WTC11 (cell line): ENCODE measurements at regions not wholly inside any gene's neighbourhood (a gene's known extent, or its start where the extent isn't known, plus 50 kb on each side); places are given as distances from the start of the nearest gene placed in this dataset.

ENCODE experiments used
- ATAC-seq: fragments of 200-7000 bp; cut with Tn5 transposase; 2 replicates; pipeline ENCODE4 v1.10.0; 2021; ENCODE audit warnings: mild to moderate bottlenecking, moderate library complexity
- CTCF ChIA-PET: fragments of 300-600 bp; sonication (Branson Sonifier 250); formaldehyde crosslinking; loops from one replicate; lab custom pipeline; 2021; ENCODE audit warnings: antibody characterized with exemption; lab: Charles Lee
- POLR2A ChIA-PET: fragments of 350-600 bp; sonication (Branson Sonifier 250); formaldehyde crosslinking; loops from one replicate; lab custom pipeline; 2021; ENCODE audit warnings: antibody characterized with exemption; lab: Charles Lee
- DNase-seq: peaks from one replicate; pipeline ENCODE4 v3.0.0; 2021; ENCODE audit warnings: low spot score
- H3K27ac Mint-ChIP-seq: 2 replicates; pipeline ENCODE4 v1.8.0; 2021; ENCODE audit warnings: mixed read lengths
- H3K27me3 Mint-ChIP-seq: 2 replicates; pipeline ENCODE4 v1.8.0; 2021; ENCODE audit warnings: low read depth, mild to moderate bottlenecking, moderate library complexity, mixed read lengths
- H3K36me3 Mint-ChIP-seq: 2 replicates; pipeline ENCODE4 v1.8.0; 2021; ENCODE audit warnings: mixed read lengths
- H3K4me1 Mint-ChIP-seq: 2 replicates; pipeline ENCODE4 v1.8.0; 2022; ENCODE audit warnings: mixed read lengths
- H3K4me3 Mint-ChIP-seq: 2 replicates; pipeline ENCODE4 v1.8.0; 2021; ENCODE audit warnings: mild to moderate bottlenecking, moderate library complexity, mixed read lengths
- H3K9me3 Mint-ChIP-seq: 2 replicates; pipeline ENCODE4 v1.8.0; 2021; ENCODE audit warnings: mixed read lengths
- CTCF ChIP-seq: fragments of 200-600 bp; IDR thresholded peaks from 2 replicates; pipeline ENCODE4 v1.8.0; 2022; ENCODE audit warnings: antibody characterized with exemption
- E2F1 ChIP-seq: sonication (generic); formaldehyde crosslinking; IDR thresholded peaks from 2 replicates; pipeline ENCODE4 v1.8.0; 2022; ENCODE audit warnings: mild to moderate bottlenecking, missing genetic modification reagents
- ESRRA ChIP-seq: sonication (generic); formaldehyde crosslinking; IDR thresholded peaks from 2 replicates; pipeline ENCODE4 v1.8.1; 2022; ENCODE audit warnings: mild to moderate bottlenecking, missing genetic modification reagents, borderline replicate concordance
- FOXK1 ChIP-seq: sonication (generic); formaldehyde crosslinking; IDR thresholded peaks from 2 replicates; pipeline ENCODE4 v1.8.0; 2022; ENCODE audit warnings: mild to moderate bottlenecking, moderate library complexity, missing genetic modification reagents
- GABPB1 ChIP-seq: sonication (generic); formaldehyde crosslinking; IDR thresholded peaks from 2 replicates; pipeline ENCODE4 v1.8.1; 2023; ENCODE audit warnings: mild to moderate bottlenecking, missing genetic modification reagents
- GRHL2 ChIP-seq: fragments of 250-450 bp; sonication (Bioruptor Pico); IDR thresholded peaks from 2 replicates; pipeline ENCODE4 v1.8.0; 2022; ENCODE audit warnings: mild to moderate bottlenecking, moderate library complexity; ENCODE audit not compliant: insufficient replicate concordance, severe bottlenecking
- IRF1 ChIP-seq: sonication (generic); formaldehyde crosslinking; IDR thresholded peaks from 2 replicates; pipeline ENCODE4 v1.8.0; 2023; ENCODE audit warnings: missing genetic modification reagents
- NR3C1 ChIP-seq: sonication (generic); formaldehyde crosslinking; conservative IDR thresholded peaks from 2 replicates; pipeline ENCODE4 v1.8.1; 2023; ENCODE audit warnings: low read depth, mild to moderate bottlenecking, missing genetic modification reagents
- SMAD3 ChIP-seq: sonication (generic); formaldehyde crosslinking; IDR thresholded peaks from 2 replicates; pipeline ENCODE4 v1.8.0; 2022; ENCODE audit warnings: missing genetic modification reagents, mild to moderate bottlenecking, borderline replicate concordance
- SP1 ChIP-seq: sonication (generic); formaldehyde crosslinking; conservative IDR thresholded peaks from 2 replicates; pipeline ENCODE4 v1.8.1; 2022; ENCODE audit warnings: missing genetic modification reagents
- USF1 ChIP-seq: sonication (generic); formaldehyde crosslinking; IDR thresholded peaks from 2 replicates; pipeline ENCODE4 v1.8.0; 2022; ENCODE audit warnings: mild to moderate bottlenecking, missing genetic modification reagents
- ZNF317 ChIP-seq: sonication (generic); formaldehyde crosslinking; IDR thresholded peaks from 2 replicates; pipeline ENCODE4 v1.8.1; 2023; ENCODE audit warnings: low read depth, mild to moderate bottlenecking, moderate library complexity, missing genetic modification reagents, borderline replicate concordance
- ZNF396 ChIP-seq: fragments of 250-450 bp; sonication (Bioruptor Pico); IDR thresholded peaks from 2 replicates; pipeline ENCODE4 v1.8.0; 2021; ENCODE audit warnings: mild to moderate bottlenecking, moderate library complexity, borderline replicate concordance
- ZNF512 ChIP-seq: sonication (generic); formaldehyde crosslinking; IDR thresholded peaks from 2 replicates; pipeline ENCODE4 v1.8.1; 2022; ENCODE audit warnings: missing genetic modification reagents, borderline replicate concordance
- TF ChIP-seq, protein P1 (sequence below): sonication (generic); formaldehyde crosslinking; IDR thresholded peaks from 2 replicates; pipeline ENCODE4 v1.8.1; 2022; ENCODE audit warnings: mild to moderate bottlenecking, missing genetic modification reagents, moderate library complexity, borderline replicate concordance
- TF ChIP-seq, protein P2 (sequence below): sonication (generic); formaldehyde crosslinking; IDR thresholded peaks from 2 replicates; pipeline ENCODE4 v1.8.1; 2022; ENCODE audit warnings: low read depth, mild to moderate bottlenecking, moderate library complexity, missing genetic modification reagents, borderline replicate concordance
- TF ChIP-seq, protein P3 (sequence below): sonication (generic); formaldehyde crosslinking; IDR thresholded peaks from 2 replicates; pipeline ENCODE4 v1.8.1; 2023; ENCODE audit warnings: mild to moderate bottlenecking, missing genetic modification reagents, moderate library complexity

DNA sequence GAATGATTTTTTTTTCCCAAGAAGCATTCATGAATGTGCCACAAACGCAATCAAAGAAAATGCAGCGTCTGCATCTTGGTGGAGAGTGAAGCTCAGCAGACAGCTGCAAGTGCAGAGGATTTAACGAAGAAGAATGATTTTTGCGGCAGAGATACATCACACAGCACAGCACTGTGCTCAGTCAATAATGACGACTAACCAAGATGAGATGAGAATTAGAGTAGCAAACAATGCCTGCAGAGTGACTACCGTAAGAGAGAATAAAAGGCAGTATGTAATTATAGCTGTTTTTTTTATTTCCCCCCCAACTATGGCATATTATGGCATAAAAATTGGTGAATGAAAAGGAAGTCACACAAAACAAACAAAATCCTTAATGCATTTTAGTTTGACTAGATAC, 218.0 kb upstream of the ROBO1 start:
- ChIA-PET POLR2A (no interaction called here), CTCF (no interaction called here)
- Mint-ChIP-seq H3K9me3 (no peaks in the 10 kb centered on the region), H3K4me1 (no peaks in the 10 kb centered on the region), H3K27ac (no peak overlapping the region), H3K36me3 (no peaks in the 10 kb centered on the region), H3K27me3 (no peaks in the 10 kb centered on the region), H3K4me3 (no peak overlapping the region)
- no peak for ATAC-seq
- no peak for DNase-seq
- TF ChIP-seq CTCF: no peak

GRCh38 chr3:79983118-79983517, 215.3 kb upstream of the ROBO1 start:
- no peak for TF ChIP-seq ESRRA (CRISPR knock-in tag)
- TF ChIP-seq SP1 (CRISPR knock-in tag): no peak
- TF ChIP-seq ZNF317: no peak
- no peak for TF ChIP-seq ZNF512 (CRISPR knock-in tag)
- no peak for TF ChIP-seq USF1
- TF ChIP-seq FOXK1 (CRISPR knock-in tag): no peak
- TF ChIP-seq IRF1 (CRISPR knock-in tag): no peak
- TF ChIP-seq GRHL2 (CRISPR knock-in tag): no peak
- no peak for TF ChIP-seq ZNF396 (CRISPR knock-in tag)
- no peak for TF ChIP-seq E2F1 (CRISPR knock-in tag)
- TF ChIP-seq, protein P1, sequence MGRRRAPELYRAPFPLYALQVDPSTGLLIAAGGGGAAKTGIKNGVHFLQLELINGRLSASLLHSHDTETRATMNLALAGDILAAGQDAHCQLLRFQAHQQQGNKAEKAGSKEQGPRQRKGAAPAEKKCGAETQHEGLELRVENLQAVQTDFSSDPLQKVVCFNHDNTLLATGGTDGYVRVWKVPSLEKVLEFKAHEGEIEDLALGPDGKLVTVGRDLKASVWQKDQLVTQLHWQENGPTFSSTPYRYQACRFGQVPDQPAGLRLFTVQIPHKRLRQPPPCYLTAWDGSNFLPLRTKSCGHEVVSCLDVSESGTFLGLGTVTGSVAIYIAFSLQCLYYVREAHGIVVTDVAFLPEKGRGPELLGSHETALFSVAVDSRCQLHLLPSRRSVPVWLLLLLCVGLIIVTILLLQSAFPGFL (CRISPR knock-in tag): no peak
- no peak for TF ChIP-seq NR3C1 (CRISPR knock-in tag)
- no peak for TF ChIP-seq SMAD3
- no peak for TF ChIP-seq GABPB1 (CRISPR knock-in tag)
- TF ChIP-seq, protein P2, sequence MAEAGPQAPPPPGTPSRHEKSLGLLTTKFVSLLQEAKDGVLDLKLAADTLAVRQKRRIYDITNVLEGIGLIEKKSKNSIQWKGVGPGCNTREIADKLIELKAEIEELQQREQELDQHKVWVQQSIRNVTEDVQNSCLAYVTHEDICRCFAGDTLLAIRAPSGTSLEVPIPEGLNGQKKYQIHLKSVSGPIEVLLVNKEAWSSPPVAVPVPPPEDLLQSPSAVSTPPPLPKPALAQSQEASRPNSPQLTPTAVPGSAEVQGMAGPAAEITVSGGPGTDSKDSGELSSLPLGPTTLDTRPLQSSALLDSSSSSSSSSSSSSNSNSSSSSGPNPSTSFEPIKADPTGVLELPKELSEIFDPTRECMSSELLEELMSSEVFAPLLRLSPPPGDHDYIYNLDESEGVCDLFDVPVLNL (CRISPR knock-in tag): no peak
- TF ChIP-seq, protein P3, sequence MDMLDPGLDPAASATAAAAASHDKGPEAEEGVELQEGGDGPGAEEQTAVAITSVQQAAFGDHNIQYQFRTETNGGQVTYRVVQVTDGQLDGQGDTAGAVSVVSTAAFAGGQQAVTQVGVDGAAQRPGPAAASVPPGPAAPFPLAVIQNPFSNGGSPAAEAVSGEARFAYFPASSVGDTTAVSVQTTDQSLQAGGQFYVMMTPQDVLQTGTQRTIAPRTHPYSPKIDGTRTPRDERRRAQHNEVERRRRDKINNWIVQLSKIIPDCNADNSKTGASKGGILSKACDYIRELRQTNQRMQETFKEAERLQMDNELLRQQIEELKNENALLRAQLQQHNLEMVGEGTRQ (CRISPR knock-in tag): no peak
- TF ChIP-seq, all 79 proteins: peak for 0
- ATAC-seq (no peak), DNase-seq (no peak)
- no peak overlapping the region for H3K27ac Mint-ChIP-seq
- no peaks in the 10 kb centered on the region for H3K27me3 Mint-ChIP-seq
- ChIA-PET POLR2A (no interaction called here), CTCF (no interaction called here)
- H3K4me1 Mint-ChIP-seq: no peaks in the 10 kb centered on the region
- no peaks in the 10 kb centered on the region for H3K36me3 Mint-ChIP-seq
- H3K4me3 Mint-ChIP-seq: no peak overlapping the region
- H3K9me3 Mint-ChIP-seq: peaks cover 4% of the 10 kb centered on the region; the same call in 1 of the 2 replicates
